B cell (primary cell): ENCODE measurements at regions not wholly inside any gene's neighbourhood (a gene's known extent, or its start where the extent isn't known, plus 50 kb on each side); places are given as distances from the start of the nearest gene placed in this dataset.

Experiments
- CTCF ChIP-seq: fragments of 200-600 bp; IDR thresholded peaks from one replicate; pipeline ENCODE4 v1.8.0; 2022; ENCODE audit warnings: antibody characterized with exemption, mild to moderate bottlenecking
- EZH2 ChIP-seq: IDR thresholded peaks from 2 replicates; pipeline ENCODE4 v1.6.1; 2012; ENCODE audit warnings: borderline replicate concordance, low read depth, mild to moderate bottlenecking, moderate library complexity, low read length; ENCODE audit not compliant: insufficient read depth, poor library complexity, severe bottlenecking

- TF ChIP-seq CTCF (no peak), EZH2 (no peak)
Measured at GRCh38 chr6:8860671-8861070, 425.3 kb upstream of the SLC35B3 start.
